ENCODE measurements at regions not wholly inside any gene's neighbourhood (a gene's known extent, or its start where the extent isn't known, plus 50 kb on each side); places are given as distances from the start of the nearest gene placed in this dataset.

GRCh38 chr2:193867454-193867853, 1672.7 kb upstream of the TMEFF2 start:
- Histone ChIP-seq H3K4me3 (ENCODE audit: control extremely low read depth in 1 of 5, extremely low read depth in 1 of 5, insufficient read depth in 1 of 5, low read depth in 2 of 5, low read length in 4 of 5) (no peak overlapping the region), H3K9ac (ENCODE audit: low read length) (no peak overlapping the region), H3K27ac (ENCODE audit: low read length in 2 of 2) (no peak overlapping the region), H3K9me3 (ENCODE audit: control extremely low read depth in 1 of 3, control insufficient read depth in 2 of 3, insufficient read depth in 1 of 3, low read length in 2 of 3) (peaks cover 0 to 17% (median 0%) of the 10 kb centered on the region in 3 donors), H2AFZ (ENCODE audit: insufficient read depth, low read depth, low read length, poor library complexity, severe bottlenecking) (no peak overlapping the region), H3K79me2 (ENCODE audit: control insufficient read depth, insufficient read depth, low read length) (no peaks in the 10 kb centered on the region), H3K4me2 (replicated peaks; ENCODE audit: low read depth, low read length, poor library complexity, severe bottlenecking) (no peak overlapping the region), H3K27me3 (replicated peaks in 1 of 4; ENCODE audit: control extremely low read depth in 1 of 4, control insufficient read depth in 3 of 4, insufficient read depth in 4 of 4, low read length in 3 of 4) (no peaks in the 10 kb centered on the region), H3K36me3 (replicated peaks in 1 of 2; ENCODE audit: control extremely low read depth in 1 of 2, control insufficient read depth in 1 of 2, extremely low read depth in 1 of 2, insufficient read depth in 2 of 2, low read length in 1 of 2) (no peaks in the 10 kb centered on the region), H3K4me1 (ENCODE audit: control insufficient read depth in 2 of 2, insufficient read depth in 2 of 2, low read length in 2 of 2) (no peaks in the 10 kb centered on the region), H4K20me1 (ENCODE audit: control insufficient read depth, insufficient read depth, low read length, poor library complexity, severe bottlenecking) (no peaks in the 10 kb centered on the region)
- intact Hi-C loops (cut with micrococcal nuclease): no loop called here
- 96% methylated on average over 11 of the region's 11 CpGs for WGBS (ENCODE audit: insufficient coverage)
- no peaks in the 10 kb centered on the region for H3K4me1 Mint-ChIP-seq
- H3K9me3 Mint-ChIP-seq (ENCODE audit: insufficient read depth): peaks cover 5% of the 10 kb centered on the region
- H3K27ac Mint-ChIP-seq: no peak overlapping the region
- TF ChIP-seq, protein P1, sequence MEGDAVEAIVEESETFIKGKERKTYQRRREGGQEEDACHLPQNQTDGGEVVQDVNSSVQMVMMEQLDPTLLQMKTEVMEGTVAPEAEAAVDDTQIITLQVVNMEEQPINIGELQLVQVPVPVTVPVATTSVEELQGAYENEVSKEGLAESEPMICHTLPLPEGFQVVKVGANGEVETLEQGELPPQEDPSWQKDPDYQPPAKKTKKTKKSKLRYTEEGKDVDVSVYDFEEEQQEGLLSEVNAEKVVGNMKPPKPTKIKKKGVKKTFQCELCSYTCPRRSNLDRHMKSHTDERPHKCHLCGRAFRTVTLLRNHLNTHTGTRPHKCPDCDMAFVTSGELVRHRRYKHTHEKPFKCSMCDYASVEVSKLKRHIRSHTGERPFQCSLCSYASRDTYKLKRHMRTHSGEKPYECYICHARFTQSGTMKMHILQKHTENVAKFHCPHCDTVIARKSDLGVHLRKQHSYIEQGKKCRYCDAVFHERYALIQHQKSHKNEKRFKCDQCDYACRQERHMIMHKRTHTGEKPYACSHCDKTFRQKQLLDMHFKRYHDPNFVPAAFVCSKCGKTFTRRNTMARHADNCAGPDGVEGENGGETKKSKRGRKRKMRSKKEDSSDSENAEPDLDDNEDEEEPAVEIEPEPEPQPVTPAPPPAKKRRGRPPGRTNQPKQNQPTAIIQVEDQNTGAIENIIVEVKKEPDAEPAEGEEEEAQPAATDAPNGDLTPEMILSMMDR (IDR thresholded peaks at IDR 0.05): no peak
- no peak for TF ChIP-seq EZH2 (IDR thresholded peaks at IDR 0.05; ENCODE audit: borderline replicate concordance, insufficient read depth, low read depth, low read length, poor library complexity, severe bottlenecking)
- H3K4me3 Mint-ChIP-seq: no peak overlapping the region
- DNase-seq: peak; percentile 4
- POLR2A ChIA-PET: no interaction called here
- no peak for ATAC-seq (ENCODE audit: low read depth)
- CTCF ChIA-PET: no interaction called here
- H3K27me3 Mint-ChIP-seq: no peaks in the 10 kb centered on the region

DNA sequence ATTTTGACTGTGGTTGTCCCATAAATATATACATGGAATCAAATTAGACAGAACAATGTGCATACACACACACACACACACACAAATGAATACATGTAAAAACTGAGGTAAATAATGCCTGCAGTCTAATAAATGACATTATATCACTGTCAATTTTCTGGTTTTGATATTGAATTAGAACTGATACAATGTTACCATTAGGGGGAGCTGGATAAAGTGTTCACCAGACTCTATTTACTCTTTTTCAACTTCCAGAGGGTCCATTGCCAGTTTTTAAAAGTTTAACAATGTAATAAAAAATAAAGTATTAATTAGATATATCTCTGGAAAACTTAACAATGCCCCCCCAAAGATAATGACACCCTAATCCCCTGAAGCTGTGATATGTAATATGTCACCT, 1666.8 kb upstream of the TMEFF2 start:
- no peaks in the 10 kb centered on the region for H3K27me3 ChIP-seq (replicated peaks in 1 of 4; ENCODE audit: control extremely low read depth in 1 of 4, control insufficient read depth in 3 of 4, insufficient read depth in 4 of 4, low read length in 3 of 4)
- DNase-seq (no peak), ATAC-seq (ENCODE audit: low read depth) (no peak)
- H3K27ac ChIP-seq (ENCODE audit: low read length in 2 of 2): no peak overlapping the region
- ChIA-PET CTCF (no interaction called here), POLR2A (no interaction called here)
- no peak overlapping the region for H2AFZ ChIP-seq (ENCODE audit: insufficient read depth, low read depth, low read length, poor library complexity, severe bottlenecking)
- no peaks in the 10 kb centered on the region for H3K9me3 Mint-ChIP-seq (ENCODE audit: insufficient read depth)
- intact Hi-C loops (cut with micrococcal nuclease): no loop called here
- no peaks in the 10 kb centered on the region for H3K4me1 ChIP-seq (ENCODE audit: control insufficient read depth in 2 of 2, insufficient read depth in 2 of 2, low read length in 2 of 2)
- H3K9ac ChIP-seq (ENCODE audit: low read length): no peak overlapping the region
- H3K27ac Mint-ChIP-seq: no peak overlapping the region
- H3K27me3 Mint-ChIP-seq: no peaks in the 10 kb centered on the region
- no peaks in the 10 kb centered on the region for H4K20me1 ChIP-seq (ENCODE audit: control insufficient read depth, insufficient read depth, low read length, poor library complexity, severe bottlenecking)
- no peak overlapping the region for H3K4me3 Mint-ChIP-seq
- H3K4me1 Mint-ChIP-seq: no peaks in the 10 kb centered on the region
- no peak overlapping the region for H3K4me3 ChIP-seq (ENCODE audit: control extremely low read depth in 1 of 5, extremely low read depth in 1 of 5, insufficient read depth in 1 of 5, low read depth in 2 of 5, low read length in 4 of 5)
- no peaks in the 10 kb centered on the region for H3K36me3 ChIP-seq (replicated peaks in 1 of 2; ENCODE audit: control extremely low read depth in 1 of 2, control insufficient read depth in 1 of 2, extremely low read depth in 1 of 2, insufficient read depth in 2 of 2, low read length in 1 of 2)
- TF ChIP-seq, protein P1 (IDR thresholded peaks at IDR 0.05): no peak
- no peak for TF ChIP-seq EZH2 (IDR thresholded peaks at IDR 0.05; ENCODE audit: borderline replicate concordance, insufficient read depth, low read depth, low read length, poor library complexity, severe bottlenecking)
- no peaks in the 10 kb centered on the region for H3K79me2 ChIP-seq (ENCODE audit: control insufficient read depth, insufficient read depth, low read length)
- no peaks in the 10 kb centered on the region for H3K9me3 ChIP-seq (ENCODE audit: control extremely low read depth in 1 of 3, control insufficient read depth in 2 of 3, insufficient read depth in 1 of 3, low read length in 2 of 3)
- H3K4me2 ChIP-seq (replicated peaks; ENCODE audit: low read depth, low read length, poor library complexity, severe bottlenecking): no peak overlapping the region

All from B cell (primary cell).